ENCODE measurements at regions not wholly inside any gene's neighbourhood (a gene's known extent, or its start where the extent isn't known, plus 50 kb on each side); places are given as distances from the start of the nearest gene placed in this dataset.

DNA sequence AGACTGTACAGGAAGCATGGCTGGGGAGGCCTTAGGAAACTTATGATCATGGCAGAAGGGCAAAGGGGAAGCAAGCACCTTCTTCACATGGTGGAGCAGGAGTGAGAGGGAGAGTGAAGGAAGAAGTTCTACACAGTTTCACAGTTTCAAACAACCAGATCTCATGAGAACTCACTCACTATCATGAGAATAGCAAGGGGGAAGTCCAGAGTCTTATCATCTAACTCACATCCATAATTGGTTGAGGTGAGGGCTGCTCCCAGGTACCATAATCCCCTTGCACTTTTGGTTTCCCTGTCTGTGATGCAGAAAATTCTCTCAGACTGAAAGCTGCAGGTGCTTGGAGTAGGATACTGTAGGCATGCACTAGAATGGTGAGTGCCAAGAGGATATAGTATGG lies 233.8 kb upstream of the CPEB2 start:
- no peak for TF ChIP-seq RXRA (IDR thresholded peaks at IDR 0.05; ENCODE audit: insufficient read depth, low read depth, low read length)
- TF ChIP-seq POLR2A (IDR thresholded peaks at IDR 0.05; ENCODE audit: control extremely low read depth in 1 of 2, low read depth in 2 of 2, low read length in 2 of 2): no peak
- TF ChIP-seq CTCF (IDR thresholded peaks at IDR 0.05; ENCODE audit: control extremely low read depth in 1 of 3, insufficient read depth in 1 of 3, low read depth in 1 of 3, low read length in 3 of 3): no peak
- TF ChIP-seq POLR2AphosphoS5 (IDR thresholded peaks at IDR 0.05; ENCODE audit: low read depth, low read length): no peak
- no peak for TF ChIP-seq CEBPB (IDR thresholded peaks at IDR 0.05; ENCODE audit: low read depth, low read length)
- TF ChIP-seq, protein P1, sequence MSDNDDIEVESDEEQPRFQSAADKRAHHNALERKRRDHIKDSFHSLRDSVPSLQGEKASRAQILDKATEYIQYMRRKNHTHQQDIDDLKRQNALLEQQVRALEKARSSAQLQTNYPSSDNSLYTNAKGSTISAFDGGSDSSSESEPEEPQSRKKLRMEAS (IDR thresholded peaks at IDR 0.05): no peak
- no peak for TF ChIP-seq USF2 (IDR thresholded peaks at IDR 0.05; ENCODE audit: low read length)
- TF ChIP-seq EGR1 (IDR thresholded peaks at IDR 0.05; ENCODE audit: borderline replicate concordance, low read depth, low read length): no peak

All from H1 (cell line).